DND-41 (cell line): ENCODE measurements at regions not wholly inside any gene's neighbourhood (a gene's known extent, or its start where the extent isn't known, plus 50 kb on each side); places are given as distances from the start of the nearest gene placed in this dataset.
"Not testable (repeated sequence)": the region's sequence is repeated elsewhere in the genome, so short reads cannot be mapped to it uniquely, and the experiment has no call there.

Experiments used
- ATAC-seq: fragments of 200-7000 bp; cut with Tn5 transposase; 3 replicates; pipeline ENCODE4 v1.9.1; 2021; ENCODE audit warnings: low read depth; ENCODE audit not compliant: insufficient read depth
- DNase-seq: peaks from one replicate; pipeline ENCODE4 v3.0.0-alpha.2; 2020
- H2AFZ ChIP-seq: 2 replicates; pipeline ENCODE4 v1.6.0; 2012; ENCODE audit warnings: low read depth, low read length
- H3K27ac ChIP-seq: 2 replicates; pipeline ENCODE4 v1.5.1; 2012; ENCODE audit warnings: low read length, inconsistent platforms
- H3K27me3 ChIP-seq: fragments of 200-600 bp; sonication (generic); 2 replicates; pipeline ENCODE4 v1.6.0; 2012; ENCODE audit warnings: low read length, mild to moderate bottlenecking, inconsistent platforms; ENCODE audit not compliant: insufficient read depth, poor library complexity
- H3K36me3 ChIP-seq: 2 replicates; pipeline ENCODE4 v1.5.1; 2012; ENCODE audit warnings: low read length, inconsistent platforms; ENCODE audit not compliant: insufficient read depth
- H3K4me1 ChIP-seq: 2 replicates; pipeline ENCODE4 v1.5.1; 2012; ENCODE audit warnings: mild to moderate bottlenecking, low read length; ENCODE audit not compliant: insufficient read depth
- H3K4me2 ChIP-seq: 2 replicates; pipeline ENCODE4 v1.6.0; 2012; ENCODE audit warnings: mild to moderate bottlenecking, moderate library complexity, low read length, inconsistent platforms; ENCODE audit not compliant: insufficient read depth
- H3K4me3 ChIP-seq, 2 experiments: fragments of 200-600 bp in 1 of 2; shearing (Covaris generic) in 1 of 2; 2 replicates each; pipeline ENCODE4 v1.5.1; 2012 to 2016; ENCODE audit warnings: inconsistent platforms in 2 of 2, low read length in 2 of 2, mild to moderate bottlenecking in 2 of 2, low read depth in 1 of 2, moderate library complexity in 1 of 2
- H3K79me2 ChIP-seq: 2 replicates; pipeline ENCODE4 v1.6.0; 2012; ENCODE audit warnings: low read length, inconsistent platforms; ENCODE audit not compliant: insufficient read depth
- H3K9ac ChIP-seq: 2 replicates; pipeline ENCODE4 v1.6.0; 2012; ENCODE audit warnings: low read depth, mild to moderate bottlenecking, inconsistent platforms, low read length, moderate library complexity
- H3K9me3 ChIP-seq: 2 replicates; pipeline ENCODE4 v1.5.1; 2012; ENCODE audit warnings: low read length, moderate library complexity, mild to moderate bottlenecking, inconsistent platforms; ENCODE audit not compliant: insufficient read depth, severe bottlenecking
- H4K20me1 ChIP-seq: 2 replicates; pipeline ENCODE4 v1.6.0; 2012; ENCODE audit warnings: low read length; ENCODE audit not compliant: insufficient read depth
- CTCF ChIP-seq: IDR thresholded peaks from 2 replicates; pipeline ENCODE4 v1.5.1; 2012; ENCODE audit warnings: borderline replicate concordance, low read length, moderate library complexity, mild to moderate bottlenecking; ENCODE audit not compliant: poor library complexity, severe bottlenecking; ENCODE audit errors: extremely low read depth
- EZH2 ChIP-seq: IDR thresholded peaks from 3 replicates; pipeline ENCODE4 v1.6.1; 2012; ENCODE audit warnings: borderline replicate concordance, low read depth, mild to moderate bottlenecking, moderate library complexity, low read length, inconsistent platforms; ENCODE audit not compliant: severe bottlenecking

- Histone ChIP-seq H4K20me1 (no peaks in the 10 kb centered on the region), H3K4me3 (no peak overlapping the region), H3K27me3 (no peaks in the 10 kb centered on the region), H3K36me3 (no peaks in the 10 kb centered on the region), H3K4me2 (no peak overlapping the region), H3K9me3 (no peaks in the 10 kb centered on the region), H3K79me2 (no peaks in the 10 kb centered on the region), H3K9ac (no peak overlapping the region), H3K27ac (no peak overlapping the region), H2AFZ (no peak overlapping the region), H3K4me1 (no peaks in the 10 kb centered on the region)
- DNase-seq: no peak
- no peak for TF ChIP-seq EZH2
- TF ChIP-seq CTCF: no peak
- ATAC-seq: no peak
Observed at GRCh38 chr18:72991379-72991778, 123.6 kb upstream of the NETO1 start.

GRCh38 chr18:72987570-72987969 is 119.8 kb upstream of the NETO1 start:
- not testable (repeated sequence) for H2AFZ ChIP-seq, H3K27me3 ChIP-seq, H3K9me3 ChIP-seq, H3K36me3 ChIP-seq, H3K4me1 ChIP-seq, H3K9ac ChIP-seq, H4K20me1 ChIP-seq, H3K4me2 ChIP-seq, H3K79me2 ChIP-seq, H3K27ac ChIP-seq, ATAC-seq, H3K4me3 ChIP-seq, DNase-seq

- Histone ChIP-seq H3K4me3 (no peak overlapping the region), H3K27ac (no peak overlapping the region), H3K9me3 (no peaks in the 10 kb centered on the region), H3K79me2 (no peaks in the 10 kb centered on the region), H2AFZ (no peak overlapping the region), H3K9ac (no peak overlapping the region), H3K4me1 (no peaks in the 10 kb centered on the region), H3K36me3 (no peaks in the 10 kb centered on the region), H4K20me1 (no peaks in the 10 kb centered on the region), H3K27me3 (no peaks in the 10 kb centered on the region), H3K4me2 (no peak overlapping the region)
- TF ChIP-seq EZH2: no peak
- TF ChIP-seq CTCF: no peak
- DNase-seq: no peak
- no peak for ATAC-seq
Observed at GRCh38 chr18:72986103-72986502, 118.3 kb upstream of the NETO1 start.

- H3K4me3 ChIP-seq: no peak overlapping the region
- H3K9me3 ChIP-seq: no peaks in the 10 kb centered on the region
- no peaks in the 10 kb centered on the region for H3K27me3 ChIP-seq
- H4K20me1 ChIP-seq: no peaks in the 10 kb centered on the region
- ATAC-seq: peak; percentile 76
- no peak overlapping the region for H3K27ac ChIP-seq
- H3K4me2 ChIP-seq: no peak overlapping the region
- H3K4me1 ChIP-seq: no peaks in the 10 kb centered on the region
- H2AFZ ChIP-seq: no peak overlapping the region
- TF ChIP-seq CTCF (no peak), EZH2 (no peak)
- no peaks in the 10 kb centered on the region for H3K36me3 ChIP-seq
- H3K9ac ChIP-seq: no peak overlapping the region
- DNase-seq: peak; percentile 8
- H3K79me2 ChIP-seq: no peaks in the 10 kb centered on the region
Observed at GRCh38 chr18:72985686-72986085, 117.9 kb upstream of the NETO1 start.
